HG03457 (cell line): ENCODE measurements at regions not wholly inside any gene's neighbourhood (a gene's known extent, or its start where the extent isn't known, plus 50 kb on each side); places are given as distances from the start of the nearest gene placed in this dataset.

Source experiments
- ATAC-seq: cut with Tn5 transposase; IDR thresholded peaks from one replicate; pipeline ENCODE4 v1.9.1; 2021; ENCODE audit warnings: moderate number of reproducible peaks; ENCODE audit not compliant: unreplicated experiment

- no peak for ATAC-seq
These were observed 210.0 kb downstream of the KLHL4 start for GRCh38 chrX:87727620-87728019.

- ATAC-seq: no peak
These were observed 210.4 kb downstream of the KLHL4 start for GRCh38 chrX:87728024-87728423.

DNA sequence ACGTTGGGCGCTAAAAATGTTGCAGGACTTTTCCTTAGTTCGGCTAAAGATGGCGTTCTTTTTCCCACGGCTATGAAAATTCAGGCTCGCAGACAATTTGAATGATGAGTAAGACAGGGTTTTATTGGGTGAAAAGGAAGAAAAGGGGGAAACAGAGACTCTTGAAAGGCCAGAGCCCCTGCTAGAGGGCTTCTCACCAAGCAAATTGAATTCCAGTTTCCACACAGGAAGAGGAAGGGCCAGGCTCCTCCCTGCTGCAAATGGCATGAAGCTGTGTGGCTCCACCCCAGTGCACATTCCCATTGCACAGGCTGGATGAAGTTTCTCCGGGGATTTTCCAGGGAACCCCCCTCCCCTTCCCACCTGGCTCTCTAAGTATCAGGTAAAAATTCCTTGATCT lies 210.9 kb downstream of the KLHL4 start:
- no peak for ATAC-seq

DNA sequence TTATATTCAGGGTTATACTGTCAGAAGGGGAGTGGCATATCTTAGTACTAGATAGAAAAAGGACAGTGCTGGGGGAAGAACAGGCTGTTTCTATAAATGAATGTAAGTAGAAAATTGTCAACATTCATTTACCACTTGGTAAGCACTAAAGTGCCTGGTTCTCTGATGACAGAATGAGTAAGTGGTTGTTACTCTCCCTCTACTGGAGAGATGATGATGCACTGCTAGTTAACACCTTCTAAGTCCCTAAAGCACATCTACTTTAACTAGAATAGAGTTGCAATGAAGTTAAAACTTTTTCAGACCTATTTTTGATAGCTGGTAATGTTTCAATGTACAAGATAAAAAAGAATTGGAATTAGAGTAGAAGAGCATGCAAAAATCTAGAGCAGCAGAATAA lies 214.5 kb downstream of the KLHL4 start:
- no peak for ATAC-seq

GRCh38 chrX:87736576-87736975 lies 219.0 kb downstream of the KLHL4 start:
- no peak for ATAC-seq

DNA sequence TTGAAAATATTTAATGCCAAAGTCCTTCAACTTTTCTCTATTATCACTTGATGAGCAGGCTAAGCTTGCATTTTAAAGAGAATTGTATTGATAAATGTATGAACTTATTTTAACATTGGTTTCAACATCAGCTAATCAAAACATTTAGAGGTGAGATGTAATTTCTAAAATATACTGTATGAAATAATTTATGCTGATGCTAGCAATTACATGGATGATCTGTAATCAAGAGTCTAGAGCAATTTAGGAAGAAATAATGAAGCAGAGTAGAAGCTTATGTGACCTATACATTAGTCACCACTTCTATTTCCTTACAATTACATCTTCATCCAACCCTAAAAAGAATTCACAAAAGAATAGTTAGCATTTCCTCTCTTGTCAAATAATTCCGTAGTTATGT lies 226.8 kb downstream of the KLHL4 start:
- no peak for ATAC-seq

DNA sequence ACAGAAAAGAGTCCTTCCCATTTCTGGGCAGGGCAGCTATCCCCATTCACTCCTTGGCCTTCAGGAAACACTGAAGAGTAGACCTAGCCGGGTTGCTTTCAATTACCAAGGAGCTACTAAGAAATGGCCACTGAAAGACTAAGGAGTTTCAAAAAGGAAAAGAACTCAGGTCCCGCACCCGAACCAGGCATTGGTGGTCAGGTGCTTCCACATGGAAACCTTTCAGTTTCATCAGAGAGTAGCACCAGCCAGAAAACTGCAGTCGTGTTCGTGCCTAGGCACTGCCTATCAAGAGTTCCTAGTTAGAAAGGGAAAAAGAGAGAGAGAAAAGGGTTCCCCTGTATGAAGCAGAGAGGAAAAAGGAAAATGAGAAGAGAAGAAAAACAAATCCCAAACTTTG lies 237.9 kb downstream of the KLHL4 start:
- no peak for ATAC-seq

DNA sequence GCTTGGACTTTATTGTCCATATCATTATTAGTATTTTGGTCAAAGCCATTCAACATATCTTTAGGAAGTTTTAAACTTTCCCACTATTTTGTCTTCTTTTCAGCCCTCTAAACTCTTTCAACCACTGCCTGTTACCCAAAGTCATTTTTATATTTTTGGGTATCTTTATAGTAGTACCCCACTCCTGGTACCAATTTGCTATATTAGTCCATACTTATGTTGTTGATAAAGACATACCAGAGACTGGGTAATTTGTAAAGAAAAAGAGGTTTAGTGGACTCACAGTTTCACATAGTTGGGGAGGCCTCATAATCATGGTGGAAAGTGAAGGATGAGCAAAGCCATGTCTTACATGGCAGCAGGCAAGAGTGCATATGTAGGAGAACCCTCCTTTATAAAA lies 271.4 kb downstream of the KLHL4 start:
- no peak for ATAC-seq

GRCh38 chrX:87798039-87798438 lies 280.4 kb downstream of the KLHL4 start:
- ATAC-seq: no peak

GRCh38 chrX:87805829-87806490 lies 288.4 kb downstream of the KLHL4 start:
- ATAC-seq: no peak

DNA sequence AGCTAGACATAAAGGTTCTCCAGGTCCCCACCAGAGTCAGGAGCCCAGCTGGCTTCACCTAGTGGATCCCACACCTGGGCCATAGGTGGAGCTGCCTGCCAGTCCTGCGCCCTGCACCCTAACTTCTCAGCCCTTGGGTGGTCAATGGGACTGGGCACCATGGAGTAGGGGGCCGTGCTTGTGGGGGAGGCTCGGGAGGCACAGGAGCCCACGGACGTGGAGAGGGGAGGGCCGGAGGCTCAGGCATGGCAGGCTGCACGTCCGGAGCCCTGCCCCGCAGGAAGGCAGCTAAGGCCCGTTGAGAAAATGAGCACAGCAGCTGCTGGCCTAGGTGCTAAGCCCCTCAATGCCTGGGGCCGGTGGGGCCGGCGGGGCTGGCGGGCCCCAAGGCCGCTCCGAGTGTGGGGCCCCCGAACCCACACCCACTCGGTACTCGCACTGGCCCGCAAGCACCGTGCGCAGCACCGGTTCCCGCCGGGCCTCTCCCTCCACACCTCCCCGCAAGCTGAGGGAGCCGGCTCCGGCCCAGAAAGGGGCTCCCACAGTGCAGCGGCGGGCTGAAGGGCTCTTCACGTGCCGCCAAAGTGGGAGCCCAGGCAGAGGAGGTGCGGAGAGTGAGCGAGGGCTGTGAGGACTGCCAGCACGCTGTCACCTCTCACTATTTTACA lies 291.1 kb downstream of the KLHL4 start:
- no peak for ATAC-seq

GRCh38 chrX:87813566-87813965 lies 296.0 kb downstream of the KLHL4 start:
- ATAC-seq: no peak

GRCh38 chrX:87846956-87847355 lies 329.4 kb downstream of the KLHL4 start:
- no peak for ATAC-seq

DNA sequence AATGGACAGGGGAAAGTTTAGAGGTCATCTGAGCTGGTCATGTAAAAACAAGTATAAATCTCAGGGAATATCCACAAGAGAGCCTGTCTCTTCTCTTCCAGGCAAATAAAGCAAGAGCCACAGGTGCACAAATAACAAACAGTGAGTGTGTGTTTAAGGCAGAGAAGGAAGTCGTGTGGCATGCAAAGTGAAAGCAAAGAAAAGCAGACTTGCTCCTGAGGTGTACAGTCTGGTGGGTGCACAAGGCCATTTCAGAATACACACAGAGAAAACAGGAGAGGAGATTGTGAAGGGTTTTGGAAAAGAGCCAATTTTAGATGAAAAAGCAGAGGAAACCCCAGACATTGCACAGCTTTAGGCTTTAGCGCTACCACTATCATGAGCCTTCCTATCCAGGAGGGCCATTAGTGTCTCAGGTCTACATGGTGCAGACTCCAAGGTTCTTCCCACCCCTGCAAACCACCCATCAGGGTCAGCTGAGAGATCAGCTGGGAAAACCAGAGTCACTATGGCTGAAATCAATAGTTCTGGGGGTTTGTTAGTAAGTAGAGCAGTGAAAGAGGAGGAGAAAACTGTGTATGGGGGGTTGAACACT lies 355.8 kb downstream of the KLHL4 start:
- no peak for ATAC-seq

GRCh38 chrX:87874043-87874442 lies 356.4 kb downstream of the KLHL4 start:
- ATAC-seq: no peak

- ATAC-seq: no peak
These were observed 361.3 kb downstream of the KLHL4 start for GRCh38 chrX:87878926-87879325.

DNA sequence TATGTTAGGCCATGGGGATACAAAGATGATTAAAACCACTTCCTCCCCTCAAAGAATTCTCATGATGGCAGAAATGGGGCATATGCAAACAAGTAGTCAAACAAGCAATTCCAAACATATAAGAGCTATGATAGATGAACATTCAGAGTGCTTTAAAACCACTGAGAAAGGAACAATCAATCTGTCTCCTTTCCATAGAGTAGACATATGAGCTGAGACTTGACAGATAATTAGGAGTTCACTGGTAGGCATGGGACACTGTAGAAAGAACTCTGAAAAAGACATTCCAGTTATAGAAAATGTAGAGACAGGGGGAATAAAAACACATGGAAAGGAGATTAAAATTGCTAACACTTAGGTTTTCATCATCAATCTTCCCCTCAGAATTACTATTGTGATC lies 372.8 kb downstream of the KLHL4 start:
- ATAC-seq: no peak

DNA sequence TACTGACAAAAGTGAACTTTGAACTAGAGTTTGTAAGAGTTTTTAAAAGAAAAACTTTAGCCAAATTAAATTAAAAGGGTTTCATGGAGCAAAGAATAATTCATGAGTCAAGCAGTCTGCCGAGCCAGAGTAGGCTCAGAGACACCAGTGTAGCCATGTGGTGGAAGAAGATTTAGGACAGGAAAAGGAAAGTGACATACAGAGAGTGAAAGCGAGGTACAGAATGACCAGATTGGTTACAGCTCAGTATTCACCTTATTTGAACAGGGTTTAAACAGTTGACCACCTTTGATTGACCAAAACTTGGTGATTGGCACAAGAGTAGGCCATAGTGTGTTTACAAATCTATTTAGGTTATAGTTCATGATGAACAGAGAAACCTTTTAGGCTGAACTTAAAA lies 377.8 kb downstream of the KLHL4 start:
- no peak for ATAC-seq

GRCh38 chrX:87896057-87896456 lies 378.5 kb downstream of the KLHL4 start:
- no peak for ATAC-seq

DNA sequence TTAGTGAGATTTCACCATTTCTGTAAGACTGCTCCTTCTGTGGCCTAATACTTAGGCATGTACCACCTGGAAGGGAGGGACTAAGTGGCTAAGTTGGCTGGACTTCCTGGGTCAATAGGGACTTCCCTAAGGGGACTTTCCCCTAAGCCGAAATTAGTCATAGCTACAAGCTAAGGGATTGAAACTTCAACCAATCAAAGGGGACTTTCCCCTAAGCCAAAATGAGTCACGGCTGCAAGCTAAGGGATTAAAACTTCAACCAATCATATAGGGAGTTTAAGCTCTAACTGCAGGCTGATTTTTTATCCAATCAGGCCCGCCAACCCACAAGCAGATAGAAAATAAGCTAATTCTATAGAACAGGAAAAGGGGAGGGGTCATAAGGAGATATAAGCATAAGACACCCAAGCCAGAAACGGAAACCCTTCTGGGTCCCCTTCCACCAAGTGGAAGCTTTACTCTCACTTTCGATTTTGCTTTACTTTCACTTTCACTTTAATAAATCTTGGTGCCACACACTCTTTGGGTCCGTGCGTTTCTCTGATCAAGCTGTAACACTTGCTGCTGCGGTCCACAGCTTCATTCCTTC lies 382.8 kb downstream of the KLHL4 start:
- peak; percentile 76 for ATAC-seq

DNA sequence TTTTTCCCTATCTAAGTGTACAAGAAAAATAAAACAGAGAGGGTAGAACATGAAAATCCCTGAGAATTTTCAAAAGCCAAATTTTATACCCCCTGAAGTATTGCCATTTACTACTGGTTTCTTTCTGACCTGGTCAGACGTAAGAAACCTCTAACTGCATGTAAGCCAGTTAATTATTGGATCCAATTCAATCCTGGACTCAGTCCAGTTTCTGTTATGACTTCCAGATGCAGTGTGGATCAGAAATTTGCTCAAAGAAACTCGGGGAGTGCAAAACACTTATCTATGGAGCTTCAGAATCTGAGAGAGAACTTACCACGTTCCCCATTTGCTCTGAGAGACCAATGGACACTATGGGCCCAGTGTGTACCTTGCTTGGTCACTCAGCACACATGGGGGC lies 383.5 kb downstream of the KLHL4 start:
- no peak for ATAC-seq

DNA sequence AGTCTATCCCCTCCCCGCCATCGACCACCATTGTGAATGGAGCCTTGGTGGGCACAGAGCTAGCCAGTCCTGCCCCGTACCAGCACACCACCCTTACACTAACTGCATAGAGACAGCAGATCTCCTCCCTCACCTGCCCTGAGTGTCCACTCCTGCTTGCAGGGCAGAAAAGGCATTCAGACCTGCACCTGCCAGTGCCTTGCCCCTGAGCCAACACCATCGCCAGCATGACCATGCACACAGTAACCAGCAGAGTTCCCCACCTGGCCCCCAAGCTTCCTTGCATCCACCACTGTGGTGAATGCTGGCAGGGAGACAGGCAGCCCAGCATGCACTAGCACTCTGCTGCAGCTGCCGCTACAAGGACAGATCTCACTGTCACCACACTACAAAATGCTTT lies 397.1 kb downstream of the KLHL4 start:
- ATAC-seq: no peak
